PC-9 (cell line): ENCODE measurements at regions not wholly inside any gene's neighbourhood (a gene's known extent, or its start where the extent isn't known, plus 50 kb on each side); places are given as distances from the start of the nearest gene placed in this dataset.

ENCODE experiments used
- BruUV-seq: library from RNA; stranded (reverse); fragments of 400-500 nt; replicated peaks from 2 replicates; lab custom pipeline; 2021; lab: Mats Ljungman, UMichigan
- CTCF ChIA-PET: fragments of 300-600 bp; sonication (Branson Sonifier 250); formaldehyde crosslinking; loops from one replicate; lab custom pipeline; 2022; ENCODE audit warnings: antibody characterized with exemption; lab: Charles Lee
- POLR2A ChIA-PET: fragments of 300-600 bp; sonication (Branson Sonifier 250); formaldehyde crosslinking; loops from one replicate; lab custom pipeline; 2022; ENCODE audit warnings: antibody characterized with exemption; ENCODE audit not compliant: unreplicated experiment; lab: Charles Lee
- DNase-seq, 2 experiments: peaks; one replicate each; pipeline versions ENCODE4 v3.0.0 to v3.0.0-alpha.2; 2015 to 2022; ENCODE audit warnings: mixed read lengths in 1 of 2
- H2AFZ ChIP-seq: fragments of 200-600 bp; sonication (generic); 2 replicates; pipeline ENCODE4 v1.8.1; 2017; ENCODE audit warnings: antibody characterized with exemption
- H3F3A ChIP-seq: fragments of 200-600 bp; sonication (generic); 2 replicates; pipeline ENCODE4 v1.8.1; 2017; ENCODE audit warnings: antibody characterized with exemption, mild to moderate bottlenecking, low read depth; ENCODE audit not compliant: insufficient read depth
- H3K27ac ChIP-seq: fragments of 200-600 bp; sonication (generic); 2 replicates; pipeline ENCODE4 v1.6.1; 2016; ENCODE audit warnings: mixed run types
- H3K27me3 ChIP-seq: fragments of 200-600 bp; sonication (generic); 2 replicates; pipeline ENCODE4 v1.6.1; 2016; ENCODE audit warnings: low read depth, mixed run types; ENCODE audit not compliant: insufficient read depth
- H3K36me3 ChIP-seq: fragments of 200-600 bp; sonication (generic); 2 replicates; pipeline ENCODE4 v1.6.1; 2016; ENCODE audit warnings: low read depth, mixed run types
- H3K4me1 ChIP-seq: fragments of 200-600 bp; sonication (generic); replicated peaks from 2 replicates; pipeline ENCODE4 v1.6.1; 2016; ENCODE audit warnings: mixed run types; ENCODE audit not compliant: insufficient read depth
- H3K4me2 ChIP-seq: fragments of 200-600 bp; sonication (generic); 2 replicates; pipeline ENCODE4 v1.6.1; 2017; ENCODE audit warnings: mixed run types
- H3K4me3 ChIP-seq: fragments of 200-600 bp; sonication (generic); 2 replicates; pipeline ENCODE4 v1.6.1; 2016; ENCODE audit warnings: mixed run types
- H3K79me2 ChIP-seq: fragments of 200-600 bp; sonication (generic); 2 replicates; pipeline ENCODE4 v1.6.1; 2017; ENCODE audit warnings: low read depth, mixed run types
- H3K9me2 ChIP-seq: fragments of 200-600 bp; sonication (generic); 2 replicates; pipeline ENCODE4 v1.8.1; 2017; ENCODE audit warnings: mild to moderate bottlenecking; ENCODE audit not compliant: insufficient read depth
- H3K9me3 ChIP-seq: fragments of 200-600 bp; sonication (generic); 2 replicates; pipeline ENCODE4 v1.8.1; 2016; ENCODE audit warnings: low read depth; ENCODE audit not compliant: insufficient read depth
- H4K20me1 ChIP-seq: fragments of 200-600 bp; sonication (generic); 2 replicates; pipeline ENCODE4 v1.8.1; 2017; ENCODE audit not compliant: insufficient read depth
- CTCF ChIP-seq: fragments of 200-600 bp; sonication (generic); conservative IDR thresholded peaks from 2 replicates; pipeline ENCODE4 v1.6.1; 2017; ENCODE audit warnings: mixed run types, antibody characterized with exemption, mild to moderate bottlenecking, moderate library complexity
- EZH2 ChIP-seq: fragments of 200-600 bp; sonication (generic); IDR thresholded peaks from 2 replicates; pipeline ENCODE4 v1.8.0; 2017; ENCODE audit warnings: antibody characterized with exemption, low read depth
- intact Hi-C: fragments of 100-400 bp; cut with micrococcal nuclease; formaldehyde crosslinking; loops from one replicate; pipeline ENCODE4 v1.10.0; 2022; ENCODE audit not compliant: unreplicated experiment

DNA sequence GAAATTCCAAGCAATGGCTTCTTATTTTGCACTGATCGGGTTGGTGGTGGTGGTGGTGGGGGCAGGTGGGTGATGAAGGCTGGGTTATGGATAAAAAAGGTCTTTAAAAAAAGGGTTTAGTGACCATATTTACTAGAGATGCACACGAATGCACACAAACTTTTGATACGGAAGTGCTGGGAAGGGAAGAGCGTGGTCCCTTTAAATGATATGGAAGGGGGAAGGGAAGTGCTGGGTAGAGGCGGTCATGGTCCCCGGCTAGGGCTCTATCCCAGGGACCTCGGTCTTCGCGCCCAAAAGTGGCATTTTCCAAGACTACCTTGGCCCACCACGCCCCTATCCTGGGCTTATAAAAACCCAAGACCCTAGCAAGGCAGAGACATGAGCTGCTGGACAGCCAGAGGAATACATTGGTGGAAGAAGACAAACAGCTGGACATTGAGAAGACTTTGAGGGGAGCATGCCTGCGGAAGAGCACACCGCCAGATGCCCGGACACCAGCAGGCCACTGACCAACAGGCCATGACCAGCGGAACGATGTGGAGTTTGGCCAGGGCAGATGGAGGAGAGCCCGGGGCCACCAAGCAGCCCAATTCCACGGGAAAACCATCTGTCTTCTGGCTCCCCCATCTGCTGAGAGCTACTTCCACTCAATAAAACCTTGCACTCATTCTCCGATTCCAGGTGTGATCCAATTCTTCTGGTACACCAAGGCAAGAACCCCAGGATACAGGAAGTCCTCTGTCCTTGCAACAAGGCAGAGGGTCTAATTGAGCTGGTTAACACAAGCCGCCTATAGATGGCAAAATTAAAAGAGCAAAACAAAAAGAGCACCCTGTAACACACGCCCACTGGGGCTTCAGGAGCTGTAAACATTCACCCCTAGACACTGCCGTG is 1720.2 kb downstream of the MRPL39 start:
- no peaks in the 10 kb centered on the region for H3K9me3 ChIP-seq
- intact Hi-C loops: no loop called here

DNA sequence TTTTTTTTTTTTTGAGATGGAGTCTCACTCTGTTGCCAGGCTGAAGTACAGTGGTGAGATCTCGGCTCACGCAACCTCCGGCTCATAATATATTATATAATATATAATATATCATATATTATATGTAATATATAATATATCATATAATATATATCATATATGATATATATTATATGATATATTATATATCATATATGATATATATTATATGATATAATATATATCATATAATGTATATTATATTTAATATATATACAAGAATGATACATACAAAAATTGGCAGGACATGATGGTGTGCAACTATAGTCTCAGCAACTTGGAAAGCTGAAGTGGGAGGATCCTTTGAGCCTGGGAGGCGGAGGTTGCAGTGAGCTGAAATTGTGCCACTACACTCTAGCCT is 1725.5 kb downstream of the MRPL39 start:
- intact Hi-C loops: no loop called here
- ChIA-PET POLR2A (no interaction called here), CTCF (no interaction called here)
- Histone ChIP-seq H3F3A (no peaks in the 10 kb centered on the region), H3K27ac (no peak overlapping the region), H3K9me3 (no peaks in the 10 kb centered on the region), H3K4me1 (no peaks in the 10 kb centered on the region), H3K36me3 (no peaks in the 10 kb centered on the region), H3K79me2 (no peaks in the 10 kb centered on the region), H3K4me2 (no peak overlapping the region), H4K20me1 (no peaks in the 10 kb centered on the region), H3K27me3 (no peaks in the 10 kb centered on the region), H2AFZ (no peak overlapping the region), H3K4me3 (no peak overlapping the region), H3K9me2 (no peaks in the 10 kb centered on the region)
- TF ChIP-seq CTCF: no peak
- TF ChIP-seq EZH2: no peak
- BruUV-seq: no TSS peak
- no peak for DNase-seq

More for the DNA sequence above, 1720.2 kb downstream of the MRPL39 start:
- H3K4me1 ChIP-seq: no peaks in the 10 kb centered on the region
- CTCF ChIA-PET: no interaction called here
- no peak overlapping the region for H2AFZ ChIP-seq
- TF ChIP-seq CTCF: no peak
- peak overlapping the region; percentile 56; the same call in 1 of the 2 replicates for H3K4me2 ChIP-seq
- H3F3A ChIP-seq: no peaks in the 10 kb centered on the region
- no peak for DNase-seq
- H4K20me1 ChIP-seq: no peaks in the 10 kb centered on the region
- no peak overlapping the region for H3K4me3 ChIP-seq
- H3K27me3 ChIP-seq: no peaks in the 10 kb centered on the region
- no TSS peak for BruUV-seq
- no peaks in the 10 kb centered on the region for H3K79me2 ChIP-seq
- H3K27ac ChIP-seq: no peak overlapping the region
- H3K9me2 ChIP-seq: no peaks in the 10 kb centered on the region
- no peaks in the 10 kb centered on the region for H3K36me3 ChIP-seq
- POLR2A ChIA-PET: no interaction called here

DNA sequence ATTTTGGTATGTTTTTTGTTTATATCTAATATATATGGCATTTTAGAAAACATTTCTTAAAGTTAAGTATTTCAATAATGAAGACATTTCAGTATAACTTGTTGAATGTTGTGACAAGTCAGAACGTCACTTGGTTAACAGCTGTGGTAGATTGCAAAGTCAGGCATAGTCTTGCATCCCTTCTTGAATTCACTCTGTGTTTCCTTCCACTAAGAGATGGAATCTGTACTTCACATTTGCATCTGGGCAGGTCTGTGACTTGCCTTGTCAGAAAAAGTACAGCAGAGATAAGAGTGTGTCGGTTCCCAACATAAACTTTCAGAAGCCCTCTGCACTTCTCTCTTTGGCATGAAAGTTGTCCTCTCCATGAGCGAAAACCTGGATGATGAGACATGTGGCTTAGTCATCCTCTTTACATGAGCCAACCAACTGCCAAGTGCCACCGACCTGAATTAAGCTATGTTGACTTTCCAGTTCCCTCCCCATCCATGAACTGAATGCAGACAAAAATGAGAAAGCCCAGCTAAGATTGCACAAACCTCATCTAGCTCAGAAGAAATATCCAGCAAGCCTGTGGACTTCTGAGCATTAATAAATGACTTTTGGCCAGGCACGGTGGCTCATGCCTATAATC is 1730.2 kb downstream of the MRPL39 start:
- BruUV-seq: no TSS peak
- Histone ChIP-seq H3K9me3 (no peaks in the 10 kb centered on the region), H3K79me2 (no peaks in the 10 kb centered on the region), H3F3A (no peaks in the 10 kb centered on the region), H3K4me2 (no peak overlapping the region), H3K9me2 (no peaks in the 10 kb centered on the region), H3K36me3 (no peaks in the 10 kb centered on the region), H3K27me3 (no peaks in the 10 kb centered on the region), H3K4me3 (no peak overlapping the region), H3K4me1 (no peaks in the 10 kb centered on the region), H2AFZ (no peak overlapping the region), H3K27ac (no peak overlapping the region), H4K20me1 (no peaks in the 10 kb centered on the region)
- ChIA-PET POLR2A (no interaction called here), CTCF (no interaction called here)
- intact Hi-C loops: no loop called here
- DNase-seq: no peak
- TF ChIP-seq CTCF (no peak), EZH2 (no peak)
